ENCODE measurements at regions not wholly inside any gene's neighbourhood (a gene's known extent, or its start where the extent isn't known, plus 50 kb on each side); places are given as distances from the start of the nearest gene placed in this dataset.

DNA sequence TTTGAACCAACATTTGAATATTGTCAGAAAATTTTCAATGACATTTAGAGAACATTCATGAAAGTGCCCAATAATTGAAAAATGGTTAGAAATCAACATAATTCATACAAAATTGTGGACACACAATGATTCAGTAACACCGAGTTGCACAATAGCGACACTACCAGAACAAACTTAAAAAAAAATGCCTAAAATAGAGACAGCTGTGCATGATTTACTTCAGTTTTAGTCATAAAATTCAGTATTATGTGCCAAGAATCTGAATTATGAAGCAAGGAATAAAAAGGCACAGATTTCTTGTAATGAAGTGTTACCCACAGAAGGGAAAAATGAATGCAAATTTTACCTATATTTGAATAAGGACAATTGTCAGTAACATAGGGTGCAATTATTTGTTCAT is 396.0 kb downstream of the SEMA3D start:
- TF ChIP-seq EZH2 (optimal IDR thresholded peaks at IDR 0.05; ENCODE audit: low read depth, low read length) (no peak), EZH2phosphoT487 (IDR thresholded peaks at IDR 0.05; ENCODE audit: low read length) (no peak)
- TF ChIP-seq, protein P1, sequence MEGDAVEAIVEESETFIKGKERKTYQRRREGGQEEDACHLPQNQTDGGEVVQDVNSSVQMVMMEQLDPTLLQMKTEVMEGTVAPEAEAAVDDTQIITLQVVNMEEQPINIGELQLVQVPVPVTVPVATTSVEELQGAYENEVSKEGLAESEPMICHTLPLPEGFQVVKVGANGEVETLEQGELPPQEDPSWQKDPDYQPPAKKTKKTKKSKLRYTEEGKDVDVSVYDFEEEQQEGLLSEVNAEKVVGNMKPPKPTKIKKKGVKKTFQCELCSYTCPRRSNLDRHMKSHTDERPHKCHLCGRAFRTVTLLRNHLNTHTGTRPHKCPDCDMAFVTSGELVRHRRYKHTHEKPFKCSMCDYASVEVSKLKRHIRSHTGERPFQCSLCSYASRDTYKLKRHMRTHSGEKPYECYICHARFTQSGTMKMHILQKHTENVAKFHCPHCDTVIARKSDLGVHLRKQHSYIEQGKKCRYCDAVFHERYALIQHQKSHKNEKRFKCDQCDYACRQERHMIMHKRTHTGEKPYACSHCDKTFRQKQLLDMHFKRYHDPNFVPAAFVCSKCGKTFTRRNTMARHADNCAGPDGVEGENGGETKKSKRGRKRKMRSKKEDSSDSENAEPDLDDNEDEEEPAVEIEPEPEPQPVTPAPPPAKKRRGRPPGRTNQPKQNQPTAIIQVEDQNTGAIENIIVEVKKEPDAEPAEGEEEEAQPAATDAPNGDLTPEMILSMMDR (IDR thresholded peaks at IDR 0.05; ENCODE audit: low read length): no peak

Measured in MM.1S (cell line).